GM12873 (cell line): ENCODE measurements at regions not wholly inside any gene's neighbourhood (a gene's known extent, or its start where the extent isn't known, plus 50 kb on each side); places are given as distances from the start of the nearest gene placed in this dataset.

ENCODE experiments used
- CTCF ChIP-seq: IDR thresholded peaks from 2 replicates; pipeline ENCODE4 v1.5.1; 2012; ENCODE audit warnings: low read depth, mild to moderate bottlenecking, moderate library complexity, low read length, control low read depth; ENCODE audit not compliant: insufficient read depth; ENCODE audit errors: missing control alignments

- no peak for TF ChIP-seq CTCF
These were observed 115.3 kb upstream of the KLHL4 start for GRCh38 chrX:87402256-87402655.

GRCh38 chrX:87403551-87403950 is 114.1 kb upstream of the KLHL4 start:
- TF ChIP-seq CTCF, result no peak

GRCh38 chrX:87409113-87409841 is 108.3 kb upstream of the KLHL4 start:
- no peak for TF ChIP-seq CTCF

- no peak for TF ChIP-seq CTCF
These were observed 92.0 kb upstream of the KLHL4 start for GRCh38 chrX:87425618-87426017.

- no peak for TF ChIP-seq CTCF
These were observed 83.0 kb upstream of the KLHL4 start for GRCh38 chrX:87434618-87435017.
